Activated T-cell treated with anti-CD3 and anti-CD28 coated beads, Interleukin-2, amount 50 U/mL, for 48 hours (primary cell): ENCODE measurements at regions not wholly inside any gene's neighbourhood (a gene's known extent, or its start where the extent isn't known, plus 50 kb on each side); places are given as distances from the start of the nearest gene placed in this dataset.

Experiments
- DNase-seq, 2 experiments: peaks; one replicate each; pipeline ENCODE4 v3.0.0-alpha.2; 2020

GRCh38 chr17:83192161-83192788 is 112.9 kb downstream of the METRNL start:
- peak; percentile 18 to 34 for DNase-seq

- DNase-seq, result peak; percentile 29 to 42
Observed at GRCh38 chr17:83192789-83193335, 113.5 kb downstream of the METRNL start.

GRCh38 chr17:83193336-83194185 is 114.2 kb downstream of the METRNL start:
- peak; percentile 50 to 56 for DNase-seq

- no peak for DNase-seq
Observed at GRCh38 chr17:83194186-83194561, 114.8 kb downstream of the METRNL start.

- peak in 1 of 2 experiments; percentile 42 for DNase-seq
Observed at GRCh38 chr17:83194761-83195329, 115.4 kb downstream of the METRNL start.

- peak in 1 of 2 experiments; percentile 42 for DNase-seq
Observed at GRCh38 chr17:83195330-83196023, 116.1 kb downstream of the METRNL start.

GRCh38 chr17:83196024-83196365 is 116.6 kb downstream of the METRNL start:
- DNase-seq, result no peak

GRCh38 chr17:83196366-83196765 is 117.0 kb downstream of the METRNL start:
- no peak for DNase-seq

- DNase-seq, result no peak
Observed at GRCh38 chr17:83196973-83197880, 117.8 kb downstream of the METRNL start.

GRCh38 chr17:83198366-83199341 is 119.2 kb downstream of the METRNL start:
- DNase-seq, result peak; percentile 24 to 25

GRCh38 chr17:83199500-83200201 is 120.2 kb downstream of the METRNL start:
- peak; percentile 85 to 88 for DNase-seq

GRCh38 chr17:83200231-83200699 is 120.9 kb downstream of the METRNL start:
- DNase-seq, result peak; percentile 83 to 87

- DNase-seq, result no peak
Observed at GRCh38 chr17:83200751-83201150, 121.3 kb downstream of the METRNL start.

- peak; percentile 19 to 27 for DNase-seq
Observed at GRCh38 chr17:83201206-83202001, 122.0 kb downstream of the METRNL start.

GRCh38 chr17:83202002-83203000 is 122.9 kb downstream of the METRNL start:
- peak; percentile 23 to 24 for DNase-seq

GRCh38 chr17:83203073-83203471 is 123.7 kb downstream of the METRNL start:
- peak; percentile 17 to 29 for DNase-seq

GRCh38 chr17:83203472-83204221 is 124.2 kb downstream of the METRNL start:
- peak in 1 of 2 experiments; percentile 18 for DNase-seq
